ENCODE measurements at regions not wholly inside any gene's neighbourhood (a gene's known extent, or its start where the extent isn't known, plus 50 kb on each side); places are given as distances from the start of the nearest gene placed in this dataset.
"Not testable (repeated sequence)": the region's sequence is repeated elsewhere in the genome, so short reads cannot be mapped to it uniquely, and the experiment has no call there.

GRCh38 chr1:194078765-194079164 is 892.4 kb upstream of the B3GALT2 start:
- no peak for DNase-seq

DNA sequence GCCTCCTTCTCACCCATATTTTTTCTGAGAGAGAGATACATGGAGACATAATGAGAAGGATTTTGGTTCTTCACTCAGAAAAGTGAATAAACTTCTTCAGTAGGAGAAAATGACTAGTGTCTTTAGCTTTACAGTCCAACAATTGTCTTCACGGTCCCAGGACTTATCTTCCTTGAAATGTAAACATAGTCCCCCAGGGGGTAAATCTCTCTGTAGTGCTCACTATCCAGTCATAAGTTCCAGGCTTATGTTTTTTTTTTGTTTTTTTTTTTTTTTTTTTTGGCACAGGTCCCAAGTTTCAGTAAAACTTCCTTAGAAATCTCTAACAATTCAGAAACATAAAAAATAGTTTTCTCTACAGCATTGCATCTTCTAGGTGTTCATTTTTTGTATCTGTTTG is 890.2 kb upstream of the B3GALT2 start:
- DNase-seq: no peak

DNA sequence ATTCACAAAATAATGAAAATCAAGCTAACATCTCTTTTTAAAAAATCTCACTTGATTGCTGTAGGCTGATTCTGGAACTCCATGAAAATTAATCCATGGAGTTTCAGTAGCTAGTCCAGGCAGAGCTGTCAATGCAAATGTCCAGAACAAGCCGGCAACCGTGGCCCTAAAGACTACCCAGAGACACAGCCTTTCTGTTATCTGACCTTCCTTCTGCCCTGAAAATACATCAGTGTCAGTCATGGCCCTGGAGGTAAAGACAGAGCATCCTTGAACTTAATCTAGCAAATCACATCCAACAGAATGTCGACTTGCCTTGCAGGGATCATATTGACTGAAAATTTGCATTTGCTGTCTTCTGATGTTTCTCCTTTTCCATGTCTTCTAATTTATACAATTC is 887.4 kb upstream of the B3GALT2 start:
- DNase-seq: no peak

GRCh38 chr1:194071205-194071604 is 884.8 kb upstream of the B3GALT2 start:
- no peak for DNase-seq

DNA sequence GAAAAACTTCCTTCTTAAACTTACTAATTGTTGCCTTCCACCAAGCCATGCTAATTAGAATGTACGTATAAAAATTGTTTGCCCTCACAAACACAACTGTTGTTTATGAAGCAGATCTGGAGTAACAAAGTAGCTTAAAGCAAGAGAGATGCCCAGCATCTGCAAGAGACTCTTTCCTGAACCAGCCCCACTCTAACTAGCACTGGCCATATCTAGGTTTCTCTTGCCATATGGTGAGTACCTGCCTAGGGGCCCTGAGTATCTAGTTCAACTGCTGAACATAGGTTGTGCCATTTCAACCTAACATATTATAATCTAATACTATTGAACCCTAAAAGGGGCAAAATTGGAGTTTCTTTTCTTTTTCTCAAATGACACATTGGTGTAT is 883.4 kb upstream of the B3GALT2 start:
- DNase-seq: no peak

- no peak for DNase-seq
Observed at GRCh38 chr1:194069168-194069830, 882.9 kb upstream of the B3GALT2 start.

GRCh38 chr1:194068446-194069167 is 882.2 kb upstream of the B3GALT2 start:
- DNase-seq: no peak

- DNase-seq: no peak
Observed at GRCh38 chr1:194067772-194068171, 881.4 kb upstream of the B3GALT2 start.

DNA sequence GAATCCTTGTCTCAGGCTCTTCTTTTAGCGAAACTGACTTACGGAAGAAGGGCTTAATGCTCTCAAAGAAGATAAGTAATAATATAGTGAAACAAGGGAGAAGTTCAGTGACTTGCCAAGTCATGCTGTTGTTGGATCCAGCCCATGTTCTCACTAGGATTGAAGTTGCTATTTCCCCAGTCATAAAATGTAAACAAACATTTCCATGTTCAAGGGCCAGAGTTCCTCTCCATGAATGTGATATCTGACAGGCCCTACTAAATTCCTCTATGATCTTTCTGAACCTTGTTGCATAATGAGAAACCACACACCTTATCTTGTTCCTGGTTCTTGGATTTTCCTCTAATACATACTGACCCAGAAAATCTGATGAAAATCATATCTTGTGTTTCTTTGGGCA is 876.5 kb upstream of the B3GALT2 start:
- no peak for DNase-seq

DNA sequence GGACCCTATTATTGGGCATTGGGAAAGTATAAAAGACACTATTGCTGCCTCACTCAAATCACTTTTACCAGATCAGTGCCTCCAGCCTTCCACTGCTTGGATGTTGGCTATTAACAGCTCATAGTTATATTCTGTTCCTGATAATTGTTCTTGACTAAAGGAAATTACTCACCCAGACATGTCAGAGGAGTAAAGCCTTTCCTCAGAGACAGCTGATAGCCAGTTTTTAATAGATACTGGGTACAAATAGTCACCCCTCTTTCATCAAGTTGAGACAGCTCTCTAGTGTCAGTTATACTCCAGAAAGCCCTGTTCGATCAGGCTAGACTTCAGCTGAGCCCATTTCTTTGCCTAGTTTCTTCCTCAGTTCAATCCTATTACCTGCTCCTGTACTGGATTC is 876.1 kb upstream of the B3GALT2 start:
- DNase-seq: no peak

DNA sequence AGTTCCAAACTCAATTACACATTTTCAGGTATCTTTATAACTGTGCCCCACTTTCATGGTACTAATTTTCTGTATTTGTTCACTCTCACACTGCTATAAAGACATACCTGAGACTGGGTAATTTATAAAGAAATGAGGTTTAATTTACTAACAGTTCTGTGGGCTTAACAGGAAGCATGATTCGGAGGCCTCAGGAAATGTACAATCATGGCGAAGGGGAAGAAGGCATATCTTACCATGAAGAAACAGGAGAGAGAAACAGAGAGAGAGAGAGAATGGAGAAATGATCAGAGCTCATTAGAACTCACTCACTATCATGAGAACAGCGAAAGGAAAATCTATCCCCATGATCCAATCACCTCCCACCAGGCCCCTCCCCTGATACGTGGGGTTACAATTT is 874.1 kb upstream of the B3GALT2 start:
- DNase-seq: no peak

DNA sequence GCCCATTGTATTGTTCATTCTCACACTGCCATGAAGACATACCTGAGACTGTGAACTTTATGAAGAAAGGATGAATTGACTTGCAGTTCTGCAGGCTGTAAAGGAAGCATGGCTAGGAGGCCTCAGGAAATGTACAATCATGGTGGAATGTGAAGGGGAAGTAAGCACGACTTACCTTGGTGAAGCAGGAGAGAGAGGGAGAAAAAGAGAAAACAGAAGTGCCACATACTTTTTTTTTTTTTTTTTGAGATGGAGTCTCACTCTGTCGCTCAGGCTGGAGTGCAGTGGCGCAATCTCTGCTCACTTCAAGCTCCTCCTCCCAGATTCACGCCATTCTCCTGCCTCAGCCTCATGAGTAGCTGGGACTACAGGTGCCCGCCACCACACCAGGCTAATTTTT is 871.9 kb upstream of the B3GALT2 start:
- not testable (repeated sequence) for DNase-seq

DNA sequence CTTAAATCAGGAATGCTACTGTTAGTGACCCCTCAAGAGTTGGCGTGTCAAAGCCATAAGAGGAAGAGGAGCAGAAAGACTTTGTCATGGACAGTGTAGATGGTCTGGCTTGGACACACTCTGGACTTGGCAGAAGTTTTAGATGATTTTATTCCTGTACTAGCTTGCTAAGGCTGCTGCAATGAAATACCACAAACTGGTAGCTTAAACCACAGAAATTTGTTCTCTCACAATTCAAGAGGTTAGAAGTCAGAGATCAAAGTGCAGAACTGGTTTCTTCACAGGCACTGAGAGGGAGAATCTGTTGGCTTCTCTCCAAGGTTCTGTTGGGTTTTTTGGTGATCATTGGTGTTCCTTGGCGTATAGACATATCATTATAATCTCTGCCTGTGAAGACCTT is 869.8 kb upstream of the B3GALT2 start:
- no peak for DNase-seq

DNA sequence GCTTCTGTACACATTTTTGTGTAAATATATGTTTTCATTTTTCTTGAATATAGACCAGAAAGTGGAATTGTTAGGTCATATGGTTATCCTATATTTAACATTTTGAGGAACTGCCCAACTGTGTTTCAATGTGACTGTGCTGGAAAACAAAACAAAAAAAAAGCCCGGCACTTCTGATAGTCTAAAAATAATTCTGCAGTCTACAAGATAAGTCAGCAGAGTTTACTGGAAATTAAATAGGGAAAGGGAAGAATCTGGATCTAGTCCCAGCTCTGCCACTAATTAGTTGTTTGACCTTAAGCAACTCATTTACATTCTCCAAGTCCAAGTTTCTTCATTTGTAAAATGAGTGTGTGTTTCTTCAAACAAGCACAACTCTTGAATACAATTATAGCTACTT is 869.1 kb upstream of the B3GALT2 start:
- DNase-seq: no peak

DNA sequence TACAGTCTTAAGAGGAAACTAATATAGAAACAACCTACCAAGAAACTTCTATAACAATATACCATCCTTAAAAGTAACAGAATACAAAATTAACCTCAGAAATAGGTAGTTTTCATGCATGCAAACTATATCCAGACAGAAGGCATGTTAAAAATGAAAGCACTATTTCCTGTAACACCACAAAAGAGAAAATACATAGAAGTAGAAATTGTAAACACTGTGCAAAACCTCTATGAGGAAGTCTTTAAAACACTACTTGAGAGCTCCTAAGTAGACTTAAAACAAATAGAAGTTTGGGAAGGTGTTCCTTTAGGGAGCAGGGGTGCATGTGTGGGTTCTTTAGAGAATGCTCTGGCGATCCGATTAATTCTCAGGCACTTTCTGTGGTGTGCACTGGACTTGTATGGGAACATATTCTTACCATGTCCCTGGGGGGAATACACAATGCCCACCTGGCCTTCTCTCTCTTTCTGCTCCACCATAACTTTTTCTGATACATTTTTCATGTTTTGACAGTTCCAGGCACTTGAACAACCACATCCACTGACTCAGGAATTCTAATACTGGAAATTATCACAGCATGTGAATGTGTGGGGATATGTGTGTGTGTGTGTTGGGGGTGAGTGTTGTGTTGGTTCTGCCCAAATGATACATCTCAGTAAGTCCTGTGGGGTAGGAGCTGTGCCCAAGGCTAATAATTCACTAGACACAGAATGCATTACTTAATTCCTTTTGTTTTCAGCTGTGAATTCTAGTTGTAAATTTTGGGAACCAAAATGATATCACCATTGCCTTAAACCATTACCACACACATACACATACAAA is 866.3 kb upstream of the B3GALT2 start:
- DNase-seq: no peak

- no peak for DNase-seq
Observed at GRCh38 chr1:194047921-194048320, 861.5 kb upstream of the B3GALT2 start.

GRCh38 chr1:194047206-194047605 is 860.8 kb upstream of the B3GALT2 start:
- DNase-seq: no peak

- DNase-seq: no peak
Observed at GRCh38 chr1:194045416-194045815, 859.0 kb upstream of the B3GALT2 start.

GRCh38 chr1:194044892-194045291 is 858.5 kb upstream of the B3GALT2 start:
- DNase-seq: no peak

- no peak for DNase-seq
Observed at GRCh38 chr1:194043984-194044755, 857.8 kb upstream of the B3GALT2 start.

DNA sequence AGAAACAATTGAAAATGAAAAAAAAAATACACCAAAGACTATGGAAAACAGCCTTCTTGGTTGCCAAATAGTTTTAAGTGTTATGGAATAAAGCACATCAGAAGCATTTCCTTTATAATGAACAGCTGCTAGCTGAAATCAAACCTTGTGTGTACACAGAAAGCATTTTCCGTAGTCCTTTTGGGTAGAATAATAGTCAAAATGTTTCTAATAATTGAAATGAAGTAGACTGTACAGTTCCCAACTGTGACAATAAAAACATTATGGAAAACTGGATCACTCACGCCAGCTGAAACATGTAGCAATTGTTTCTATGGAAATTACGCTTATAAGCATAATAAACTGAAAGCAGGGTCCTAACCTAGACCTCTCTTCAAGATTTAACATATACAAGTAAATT is 856.3 kb upstream of the B3GALT2 start:
- DNase-seq: no peak

- no peak for DNase-seq
Observed at GRCh38 chr1:194040496-194040895, 854.1 kb upstream of the B3GALT2 start.

GRCh38 chr1:194039578-194039977 is 853.2 kb upstream of the B3GALT2 start:
- no peak for DNase-seq
